GM21447 (cell line): ENCODE measurements at regions not wholly inside any gene's neighbourhood (a gene's known extent, or its start where the extent isn't known, plus 50 kb on each side); places are given as distances from the start of the nearest gene placed in this dataset.

Source experiments
- ATAC-seq: cut with Tn5 transposase; IDR thresholded peaks from one replicate; pipeline ENCODE4 v1.9.1; 2021; ENCODE audit not compliant: unreplicated experiment

DNA sequence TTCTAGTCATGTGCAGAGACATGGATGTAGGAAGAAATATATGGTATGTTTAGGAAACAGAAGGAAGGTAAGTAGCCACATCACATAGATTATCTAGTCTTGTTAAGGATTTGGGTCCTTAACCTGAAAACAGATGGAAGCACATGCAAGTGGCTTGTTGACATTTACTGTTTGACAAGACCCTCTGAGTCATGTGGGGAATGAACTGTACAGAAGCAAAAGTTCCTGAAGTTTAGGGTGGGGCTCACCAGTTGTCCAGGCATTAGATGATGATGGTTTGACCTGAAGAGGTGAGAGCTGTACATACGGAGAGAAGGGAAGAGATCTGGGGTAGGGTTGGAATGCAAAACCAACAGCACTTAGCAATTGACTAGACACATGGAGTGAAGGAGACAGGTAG, 281.1 kb upstream of the GRIP1 start:
- ATAC-seq, result no peak

GRCh38 chr12:66960704-66961690, 282.1 kb upstream of the GRIP1 start:
- ATAC-seq, result no peak

- no peak for ATAC-seq
Observed at GRCh38 chr12:66962290-66962689, 283.4 kb upstream of the GRIP1 start.

GRCh38 chr12:66963901-66964300, 285.0 kb upstream of the GRIP1 start:
- ATAC-seq, result no peak

- no peak for ATAC-seq
Observed at GRCh38 chr12:66964629-66965028, 285.8 kb upstream of the GRIP1 start.

GRCh38 chr12:66965621-66966020, 286.7 kb upstream of the GRIP1 start:
- no peak for ATAC-seq

DNA sequence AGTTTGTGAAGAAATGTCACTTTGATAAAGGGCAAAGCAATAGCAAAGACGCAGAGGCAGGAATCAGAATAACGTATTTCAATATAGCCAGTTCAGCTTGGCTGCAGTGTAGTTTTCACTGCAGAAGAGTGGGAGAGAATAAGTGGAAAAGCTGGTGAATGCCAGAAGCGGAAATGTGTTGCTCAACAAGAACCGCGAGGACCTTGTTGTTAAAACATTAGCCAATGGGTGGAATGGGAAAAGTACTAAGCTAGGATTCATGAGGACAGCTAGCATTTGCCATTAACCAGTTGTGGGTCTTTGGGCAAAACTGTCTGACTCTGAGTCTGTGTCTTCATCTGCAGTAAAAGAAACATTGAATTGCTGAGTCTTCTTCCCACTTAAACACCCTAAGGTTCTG, 292.9 kb upstream of the GRIP1 start:
- ATAC-seq, result no peak

GRCh38 chr12:66976526-66976925, 292.6 kb upstream of the CAND1 start:
- ATAC-seq, result no peak

GRCh38 chr12:66978802-66979201, 290.4 kb upstream of the CAND1 start:
- no peak for ATAC-seq

- no peak for ATAC-seq
Observed at GRCh38 chr12:66979251-66979650, 289.9 kb upstream of the CAND1 start.

- no peak for ATAC-seq
Observed at GRCh38 chr12:66984077-66984476, 285.1 kb upstream of the CAND1 start.

DNA sequence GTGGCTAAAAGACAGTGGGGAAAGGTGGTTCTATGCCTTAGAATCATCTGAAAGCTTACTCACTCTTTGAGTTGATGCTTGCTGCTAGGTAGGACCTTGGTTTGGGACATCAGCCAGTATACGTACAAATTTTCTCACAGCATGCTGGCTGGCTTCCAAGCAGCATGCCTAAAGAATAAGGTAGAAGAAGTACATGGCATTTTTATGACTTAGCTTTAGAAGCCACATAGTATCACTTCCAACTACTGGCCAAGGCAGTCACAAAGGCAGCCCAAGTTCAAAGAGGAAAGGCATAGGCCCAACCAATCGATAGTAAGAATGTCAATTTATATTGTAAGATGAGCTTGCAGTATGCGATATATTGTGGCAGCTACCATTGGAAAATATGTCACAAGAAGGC, 284.2 kb upstream of the CAND1 start:
- ATAC-seq, result no peak

- ATAC-seq, result no peak
Observed at GRCh38 chr12:66999141-66999540, 270.0 kb upstream of the CAND1 start.

- ATAC-seq, result no peak
Observed at GRCh38 chr12:67001251-67001650, 267.9 kb upstream of the CAND1 start.

DNA sequence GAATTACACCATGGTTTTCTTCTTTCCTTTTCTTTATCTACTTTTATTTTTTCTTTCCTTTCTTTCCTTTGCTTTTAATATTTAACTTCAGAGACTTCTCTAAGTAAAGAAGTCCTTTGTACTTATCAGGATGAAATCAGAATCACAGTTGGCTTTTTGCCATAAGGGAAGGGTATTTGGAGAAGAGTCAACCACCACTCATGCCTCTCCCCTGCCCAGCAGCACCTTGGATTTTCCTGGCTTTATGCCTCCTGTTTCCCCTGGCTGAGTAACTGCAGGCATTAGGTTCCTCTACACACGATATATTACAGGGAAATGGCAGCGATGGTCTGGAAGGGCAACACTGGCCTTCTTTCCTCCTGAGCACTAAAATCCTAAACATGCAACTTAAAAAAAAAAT, 266.4 kb upstream of the CAND1 start:
- ATAC-seq, result no peak

- ATAC-seq, result no peak
Observed at GRCh38 chr12:67006610-67007009, 262.5 kb upstream of the CAND1 start.

- no peak for ATAC-seq
Observed at GRCh38 chr12:67014642-67015041, 254.5 kb upstream of the CAND1 start.

DNA sequence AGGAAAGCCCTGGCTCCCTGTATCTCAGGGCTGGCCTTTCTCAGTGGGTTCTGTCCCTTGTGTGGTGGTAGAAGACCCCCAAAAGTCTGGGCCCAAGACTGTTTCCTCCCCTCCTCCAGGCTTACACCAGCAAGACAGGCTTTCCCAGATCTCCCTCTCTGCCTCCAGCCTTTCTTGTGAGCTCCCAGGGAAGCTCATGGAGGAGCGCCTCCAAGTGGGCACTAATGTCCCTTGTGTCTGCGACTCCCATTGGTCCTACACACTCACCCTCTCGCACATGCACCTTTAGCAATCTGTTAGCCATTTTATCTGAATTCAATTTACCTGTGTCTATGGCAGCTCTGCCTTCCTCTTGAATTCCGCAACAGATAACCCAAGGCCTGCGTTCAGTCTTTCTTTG, 251.1 kb upstream of the CAND1 start:
- ATAC-seq, result no peak

DNA sequence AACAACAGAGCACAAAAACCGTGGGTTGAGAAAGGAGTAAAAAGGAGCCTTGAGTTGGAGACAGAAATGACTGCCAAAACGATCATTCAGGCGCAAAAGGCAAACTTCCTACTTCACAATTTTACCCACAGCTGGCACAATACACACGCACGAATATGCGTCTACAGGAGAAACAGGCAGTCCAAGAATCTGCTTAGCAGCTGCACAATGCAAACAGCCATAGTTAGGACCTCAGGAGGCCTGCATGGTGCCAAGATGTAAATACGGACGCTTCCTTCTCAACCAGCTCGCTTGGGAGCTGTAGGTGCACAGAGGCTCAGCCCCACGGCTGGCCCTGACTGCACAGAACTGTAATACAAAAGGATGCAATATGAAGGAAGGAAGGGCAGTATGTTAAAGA, 250.1 kb upstream of the CAND1 start:
- no peak for ATAC-seq

DNA sequence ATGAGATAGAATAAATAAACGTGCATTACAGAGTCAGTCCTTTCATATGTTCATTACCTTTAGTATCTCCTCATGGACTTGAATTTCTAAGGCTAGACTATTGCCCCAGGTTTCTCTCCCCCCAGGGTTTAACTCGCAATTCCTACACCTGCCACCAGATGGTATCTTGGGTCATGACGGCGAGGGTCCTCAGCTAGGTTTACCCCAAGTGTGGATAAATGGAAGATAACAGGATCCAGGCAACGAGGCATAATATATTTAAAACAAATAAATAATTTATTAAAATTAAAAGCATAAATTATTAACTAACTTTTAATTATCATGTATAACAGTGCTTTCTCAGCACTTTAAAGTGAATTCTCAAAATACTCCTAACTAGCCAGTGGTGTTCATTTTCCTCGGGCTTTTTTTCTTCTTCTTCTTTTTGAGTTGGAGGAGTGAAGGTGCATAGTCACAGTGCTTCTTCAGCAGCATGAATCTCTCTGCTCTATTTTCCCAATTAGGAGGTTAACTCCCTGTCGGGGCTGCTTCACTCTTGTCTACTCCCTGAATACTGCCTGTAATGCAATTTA, 243.5 kb upstream of the CAND1 start:
- no peak for ATAC-seq

- no peak for ATAC-seq
Observed at GRCh38 chr12:67026487-67027246, 242.5 kb upstream of the CAND1 start.

DNA sequence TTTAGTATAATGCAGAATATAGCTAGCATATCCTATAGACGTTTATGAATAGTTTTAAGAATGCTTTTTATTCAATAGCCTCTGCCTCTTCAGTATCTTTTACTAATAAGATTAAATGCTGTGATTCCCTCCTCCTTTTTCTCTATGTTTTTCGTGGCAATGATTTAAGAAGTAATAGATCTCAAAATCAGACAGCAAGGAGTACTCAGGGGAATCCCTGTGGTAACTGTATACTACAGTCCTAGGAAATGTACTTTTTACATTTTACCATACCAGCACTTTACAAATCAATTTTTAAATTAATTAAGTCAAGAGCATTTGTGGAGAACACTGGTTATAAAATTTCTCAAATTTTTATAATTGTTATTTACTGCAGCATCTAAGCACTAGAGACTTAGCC, 240.6 kb upstream of the CAND1 start:
- no peak for ATAC-seq
